ENCODE measurements at regions not wholly inside any gene's neighbourhood (a gene's known extent, or its start where the extent isn't known, plus 50 kb on each side); places are given as distances from the start of the nearest gene placed in this dataset.

DNA sequence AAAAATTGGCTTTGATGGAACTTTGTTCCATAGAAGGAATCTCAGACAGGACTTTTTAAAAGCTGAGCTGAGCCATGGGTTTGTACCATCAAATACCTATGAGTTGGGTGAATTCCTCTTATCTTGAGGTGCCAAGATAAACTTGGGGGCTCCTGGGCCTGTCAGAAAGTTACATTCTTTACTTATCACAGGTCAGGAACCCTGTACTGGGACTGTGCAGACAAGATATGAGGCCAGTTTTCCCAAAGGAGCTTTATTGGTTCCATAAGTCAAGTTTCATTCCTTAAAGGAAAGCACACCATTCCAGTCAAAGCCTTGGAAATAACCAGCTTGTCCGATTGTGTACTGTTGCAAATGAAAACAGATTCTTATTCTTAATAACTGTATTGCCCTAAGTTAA, 72.4 kb upstream of the PACRGL start:
- Mint-ChIP-seq H3K36me3 (no peaks in the 10 kb centered on the region), H3K27me3 (no peaks in the 10 kb centered on the region), H3K27ac (no peak overlapping the region), H3K4me1 (no peaks in the 10 kb centered on the region), H3K9me3 (peaks cover 0 to 3% (median 0%) of the 10 kb centered on the region in 5 donors), H3K4me3 (no peak overlapping the region)
- H3K27me3 ChIP-seq (ENCODE audit: insufficient read depth, low read length, poor library complexity, severe bottlenecking), result no peaks in the 10 kb centered on the region
- no peaks in the 10 kb centered on the region for H3K9me3 ChIP-seq (ENCODE audit: low read length)
- no peak for DNase-seq
- H3K36me3 ChIP-seq (ENCODE audit: insufficient read depth, low read length), result no peaks in the 10 kb centered on the region
- ChIA-PET POLR2A (no interaction called here), CTCF (no interaction called here)
- no peak overlapping the region for H3K4me3 ChIP-seq (ENCODE audit: low read length)
- H3K27ac ChIP-seq (ENCODE audit: low read depth, low read length), result no peak overlapping the region
- H3K4me1 ChIP-seq (ENCODE audit: insufficient read depth, low read length), result no peaks in the 10 kb centered on the region

DNA sequence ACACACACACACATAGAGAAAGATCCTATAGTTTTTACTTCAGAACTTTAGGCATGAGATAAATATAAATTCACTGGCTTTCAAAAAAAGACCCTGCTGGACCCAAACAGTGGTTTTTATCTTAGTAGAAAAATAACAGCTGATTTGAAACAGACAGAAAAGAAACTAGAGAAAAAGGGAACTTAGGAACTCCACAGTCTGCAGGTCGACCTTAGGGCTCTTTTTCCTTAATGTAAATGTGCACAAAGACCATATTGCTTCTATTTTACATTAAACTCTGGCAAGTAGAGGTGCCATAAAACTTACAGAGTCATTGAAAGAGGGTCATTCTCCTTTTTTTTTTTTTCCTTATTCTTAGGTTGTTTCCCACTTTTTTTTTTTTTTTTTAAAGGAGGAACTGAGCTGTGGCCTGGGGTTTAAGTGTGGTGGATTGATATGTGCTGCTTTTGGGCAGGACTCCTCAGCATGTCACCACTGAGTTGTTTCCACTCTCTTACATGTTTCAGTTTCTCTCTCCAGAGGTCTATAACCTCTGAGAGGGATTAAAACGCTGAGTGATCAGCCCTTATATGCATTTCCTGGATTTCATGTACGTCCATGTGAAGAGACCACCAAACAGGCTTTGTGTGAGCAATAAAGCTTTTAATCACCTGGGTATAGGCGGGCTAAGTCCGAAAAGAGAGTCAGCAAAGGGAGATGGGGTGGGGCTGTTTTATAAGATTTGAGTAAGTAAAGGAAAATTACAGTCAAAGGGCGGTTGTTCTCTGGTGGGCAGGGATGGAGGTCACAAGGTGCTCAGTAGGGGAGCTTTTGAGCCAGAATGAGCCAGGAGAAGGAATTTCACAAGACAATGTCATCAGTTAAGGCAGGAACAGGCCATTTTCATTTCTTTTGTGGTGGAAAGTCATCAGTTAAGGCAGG, 70.8 kb upstream of the PACRGL start:
- Histone ChIP-seq H3K4me3 (ENCODE audit: low read length) (no peak overlapping the region), H3K4me1 (ENCODE audit: insufficient read depth, low read length) (no peaks in the 10 kb centered on the region), H3K9me3 (ENCODE audit: low read length) (no peaks in the 10 kb centered on the region), H3K27ac (ENCODE audit: low read depth, low read length) (no peak overlapping the region), H3K36me3 (ENCODE audit: insufficient read depth, low read length) (no peaks in the 10 kb centered on the region), H3K27me3 (ENCODE audit: insufficient read depth, low read length, poor library complexity, severe bottlenecking) (no peaks in the 10 kb centered on the region)
- Mint-ChIP-seq H3K27ac (no peak overlapping the region), H3K27me3 (no peaks in the 10 kb centered on the region), H3K4me3 (no peak overlapping the region), H3K36me3 (no peaks in the 10 kb centered on the region), H3K4me1 (no peaks in the 10 kb centered on the region), H3K9me3 (peaks cover 0 to 3% (median 0%) of the 10 kb centered on the region in 5 donors)
- ChIA-PET POLR2A (no interaction called here), CTCF (no interaction called here)
- no peak for DNase-seq

DNA sequence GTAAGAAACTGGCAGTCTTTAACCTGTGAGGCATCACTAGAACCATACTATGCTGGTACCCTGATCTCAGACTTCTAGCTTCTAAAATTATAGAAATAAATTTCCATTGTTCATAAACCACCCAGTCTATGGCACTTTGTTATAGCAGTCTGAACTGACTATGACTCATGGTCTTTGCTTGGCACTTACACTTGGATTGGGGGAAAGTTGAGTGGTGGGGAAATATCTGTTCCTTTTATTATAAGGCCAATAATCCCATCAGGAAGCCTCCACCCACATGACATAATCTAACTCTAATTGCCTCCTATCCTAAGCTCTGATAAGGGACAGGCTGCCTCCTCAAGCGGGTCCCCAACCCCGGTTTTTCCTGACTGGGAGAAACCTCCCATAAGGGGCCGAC, 61.4 kb upstream of the PACRGL start:
- POLR2A ChIA-PET, result no interaction called here
- Mint-ChIP-seq H3K4me3 (no peak overlapping the region), H3K9me3 (peaks cover 0 to 5% (median 0%) of the 10 kb centered on the region in 5 donors), H3K36me3 (no peaks in the 10 kb centered on the region), H3K4me1 (no peaks in the 10 kb centered on the region), H3K27ac (no peak overlapping the region), H3K27me3 (peaks cover 0 to 8% of the 10 kb centered on the region in 2 donors)
- Histone ChIP-seq H3K9me3 (ENCODE audit: low read length) (no peaks in the 10 kb centered on the region), H3K27me3 (ENCODE audit: insufficient read depth, low read length, poor library complexity, severe bottlenecking) (no peaks in the 10 kb centered on the region), H3K27ac (ENCODE audit: low read depth, low read length) (no peak overlapping the region), H3K4me3 (ENCODE audit: low read length) (no peak overlapping the region), H3K36me3 (ENCODE audit: insufficient read depth, low read length) (no peaks in the 10 kb centered on the region), H3K4me1 (ENCODE audit: insufficient read depth, low read length) (no peaks in the 10 kb centered on the region)
- CTCF ChIA-PET, result no interaction called here
- no peak for DNase-seq

DNA sequence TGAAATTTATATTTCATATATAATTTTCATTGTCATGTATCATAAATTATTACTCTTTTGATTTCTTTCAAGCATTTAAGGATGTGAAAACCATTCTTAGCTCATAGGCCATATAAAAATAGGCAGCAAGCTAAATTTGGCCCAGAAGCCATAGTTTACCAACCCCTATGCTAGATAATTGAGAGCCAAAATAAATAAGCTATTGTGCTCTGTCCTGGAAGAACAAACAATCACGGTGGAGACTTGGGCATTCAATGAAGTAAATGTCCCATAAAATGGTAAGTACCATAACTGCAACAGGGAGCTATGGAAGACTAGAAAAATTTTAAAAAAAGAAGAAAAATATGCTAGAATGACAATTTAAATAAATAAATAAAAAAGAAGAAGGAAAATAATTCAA, 60.9 kb upstream of the PACRGL start:
- no peak overlapping the region for H3K4me3 Mint-ChIP-seq
- Histone ChIP-seq H3K4me1 (ENCODE audit: insufficient read depth, low read length) (no peaks in the 10 kb centered on the region), H3K27ac (ENCODE audit: low read depth, low read length) (no peak overlapping the region), H3K9me3 (ENCODE audit: low read length) (no peaks in the 10 kb centered on the region), H3K27me3 (ENCODE audit: insufficient read depth, low read length, poor library complexity, severe bottlenecking) (no peaks in the 10 kb centered on the region), H3K36me3 (ENCODE audit: insufficient read depth, low read length) (no peaks in the 10 kb centered on the region), H3K4me3 (ENCODE audit: low read length) (no peak overlapping the region)
- DNase-seq, result no peak
- H3K27me3 Mint-ChIP-seq, result peaks cover 0 to 8% of the 10 kb centered on the region in 2 donors
- CTCF ChIA-PET, result no interaction called here
- H3K4me1 Mint-ChIP-seq, result no peaks in the 10 kb centered on the region
- no peaks in the 10 kb centered on the region for H3K36me3 Mint-ChIP-seq
- H3K27ac Mint-ChIP-seq, result no peak overlapping the region
- POLR2A ChIA-PET, result no interaction called here
- peaks cover 0 to 5% (median 0%) of the 10 kb centered on the region in 5 donors for H3K9me3 Mint-ChIP-seq

DNA sequence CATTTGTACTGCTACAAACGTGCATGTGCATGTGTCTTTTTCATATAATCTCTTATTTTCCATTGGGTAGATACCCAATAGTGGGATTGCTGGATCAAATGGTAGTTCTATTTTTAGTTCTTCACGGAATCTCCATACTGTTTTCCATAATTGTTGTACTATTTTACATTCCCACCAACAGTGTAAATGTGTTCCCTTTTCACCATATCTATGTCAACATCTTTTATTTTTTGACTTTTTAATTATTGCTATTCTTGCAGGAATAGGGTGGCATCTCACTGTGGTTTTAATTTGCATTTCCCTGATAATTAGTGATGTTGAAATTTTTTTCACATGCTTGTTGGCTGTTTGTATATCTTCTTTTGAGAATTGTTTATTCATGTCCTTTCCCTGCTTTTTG, 59.3 kb upstream of the PACRGL start:
- no peak overlapping the region for H3K4me3 Mint-ChIP-seq

DNA sequence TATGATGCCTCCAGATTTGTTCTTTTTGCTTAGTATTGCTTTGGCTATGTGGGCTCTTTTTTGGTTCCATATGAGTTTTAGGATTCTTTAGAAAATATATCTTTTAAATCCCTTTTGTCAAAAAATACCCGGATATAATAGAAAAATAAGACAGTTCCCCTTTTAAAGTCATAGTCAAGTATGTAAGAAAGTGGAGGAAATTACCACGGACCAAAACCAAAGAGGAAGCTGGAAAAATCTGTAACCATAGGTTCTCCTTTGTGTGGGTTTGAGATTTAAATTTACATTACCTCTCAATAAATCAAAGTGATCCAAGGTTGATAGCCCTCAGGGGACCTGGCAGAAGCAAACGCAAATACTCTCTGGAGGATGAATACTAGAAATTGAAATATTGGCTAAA, 58.3 kb upstream of the PACRGL start:
- ChIA-PET CTCF (no interaction called here), POLR2A (no interaction called here)

More for the DNA sequence above, 59.3 kb upstream of the PACRGL start:
- ChIA-PET POLR2A (no interaction called here), CTCF (no interaction called here)
- no peak overlapping the region for H3K4me3 ChIP-seq (ENCODE audit: low read length)
- no peaks in the 10 kb centered on the region for H3K4me1 Mint-ChIP-seq
- no peaks in the 10 kb centered on the region for H3K36me3 ChIP-seq (ENCODE audit: insufficient read depth, low read length)
- H3K9me3 Mint-ChIP-seq, result peaks cover 0 to 5% (median 0%) of the 10 kb centered on the region in 5 donors
- H3K27ac ChIP-seq (ENCODE audit: low read depth, low read length), result no peak overlapping the region
- H3K27me3 Mint-ChIP-seq, result peaks cover 0 to 12% of the 10 kb centered on the region in 2 donors
- no peaks in the 10 kb centered on the region for H3K27me3 ChIP-seq (ENCODE audit: insufficient read depth, low read length, poor library complexity, severe bottlenecking)
- no peaks in the 10 kb centered on the region for H3K9me3 ChIP-seq (ENCODE audit: low read length)
- no peaks in the 10 kb centered on the region for H3K36me3 Mint-ChIP-seq
- no peak overlapping the region for H3K27ac Mint-ChIP-seq
- H3K4me1 ChIP-seq (ENCODE audit: insufficient read depth, low read length), result no peaks in the 10 kb centered on the region
- DNase-seq, result no peak

DNA sequence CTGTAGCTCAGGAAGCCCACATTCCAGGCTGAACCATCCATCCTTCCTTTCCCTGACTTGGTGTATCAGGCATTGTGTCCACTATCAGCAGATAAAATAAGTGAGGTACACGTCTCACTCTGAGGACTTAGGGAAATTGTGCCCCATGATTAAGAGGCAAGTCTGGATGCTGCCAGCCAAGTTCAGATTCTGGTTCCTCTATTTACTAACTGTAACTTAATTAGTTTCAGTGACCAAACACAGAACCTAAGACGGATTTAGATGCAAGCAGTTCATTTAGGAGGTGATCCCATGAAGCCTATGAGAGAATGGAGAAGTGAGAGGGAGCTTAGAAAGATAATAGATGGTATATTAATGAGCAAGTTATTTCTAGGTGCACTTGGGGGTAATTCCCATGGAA, 56.6 kb upstream of the PACRGL start:
- Mint-ChIP-seq H3K27ac (no peak overlapping the region), H3K9me3 (peaks cover 0 to 2% (median 0%) of the 10 kb centered on the region in 5 donors), H3K36me3 (no peaks in the 10 kb centered on the region), H3K4me1 (no peaks in the 10 kb centered on the region), H3K27me3 (peaks cover 2 to 12% of the 10 kb centered on the region in 2 donors), H3K4me3 (no peak overlapping the region)
- DNase-seq, result no peak
- Histone ChIP-seq H3K36me3 (ENCODE audit: insufficient read depth, low read length) (no peaks in the 10 kb centered on the region), H3K4me3 (ENCODE audit: low read length) (no peak overlapping the region), H3K27me3 (ENCODE audit: insufficient read depth, low read length, poor library complexity, severe bottlenecking) (no peaks in the 10 kb centered on the region), H3K4me1 (ENCODE audit: insufficient read depth, low read length) (no peaks in the 10 kb centered on the region), H3K9me3 (ENCODE audit: low read length) (no peaks in the 10 kb centered on the region), H3K27ac (ENCODE audit: low read depth, low read length) (no peak overlapping the region)
- ChIA-PET CTCF (no interaction called here), POLR2A (no interaction called here)

More for the DNA sequence above, 58.3 kb upstream of the PACRGL start:
- no peak overlapping the region for H3K4me3 ChIP-seq (ENCODE audit: low read length)
- H3K4me3 Mint-ChIP-seq, result no peak overlapping the region
- no peaks in the 10 kb centered on the region for H3K36me3 ChIP-seq (ENCODE audit: insufficient read depth, low read length)
- H3K27ac Mint-ChIP-seq, result no peak overlapping the region
- no peaks in the 10 kb centered on the region for H3K36me3 Mint-ChIP-seq
- H3K27ac ChIP-seq (ENCODE audit: low read depth, low read length), result no peak overlapping the region
- no peak for DNase-seq
- no peaks in the 10 kb centered on the region for H3K27me3 ChIP-seq (ENCODE audit: insufficient read depth, low read length, poor library complexity, severe bottlenecking)
- no peaks in the 10 kb centered on the region for H3K4me1 ChIP-seq (ENCODE audit: insufficient read depth, low read length)
- peaks cover 0 to 12% of the 10 kb centered on the region in 2 donors for H3K27me3 Mint-ChIP-seq
- H3K4me1 Mint-ChIP-seq, result no peaks in the 10 kb centered on the region
- H3K9me3 ChIP-seq (ENCODE audit: low read length), result no peaks in the 10 kb centered on the region
- peaks cover 0 to 5% (median 0%) of the 10 kb centered on the region in 5 donors for H3K9me3 Mint-ChIP-seq

DNA sequence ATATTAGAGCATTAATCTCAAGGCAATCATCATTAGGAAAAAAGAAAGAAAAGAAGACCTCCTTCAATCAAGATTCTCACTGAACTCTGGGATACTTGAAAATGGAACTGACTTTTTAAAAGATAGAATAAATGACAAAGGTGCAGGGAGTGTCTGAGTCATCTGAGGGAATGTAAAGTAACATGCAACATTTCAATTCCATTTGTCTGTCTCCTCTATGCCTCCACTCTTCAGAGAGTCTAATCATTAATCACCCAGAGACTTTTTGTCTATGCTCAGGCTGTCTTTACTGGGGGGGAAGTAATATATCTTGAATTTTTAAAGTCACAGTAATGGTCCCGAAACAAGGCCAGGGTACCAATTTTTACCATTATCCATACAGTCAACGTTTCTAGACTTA, 55.0 kb upstream of the PACRGL start:
- Histone ChIP-seq H3K27ac (ENCODE audit: low read depth, low read length) (no peak overlapping the region), H3K27me3 (ENCODE audit: insufficient read depth, low read length, poor library complexity, severe bottlenecking) (no peaks in the 10 kb centered on the region), H3K36me3 (ENCODE audit: insufficient read depth, low read length) (no peaks in the 10 kb centered on the region), H3K4me3 (ENCODE audit: low read length) (no peak overlapping the region), H3K4me1 (ENCODE audit: insufficient read depth, low read length) (no peaks in the 10 kb centered on the region), H3K9me3 (ENCODE audit: low read length) (no peaks in the 10 kb centered on the region)
- Mint-ChIP-seq H3K36me3 (no peaks in the 10 kb centered on the region), H3K27me3 (peaks cover 5 to 16% of the 10 kb centered on the region in 2 donors), H3K4me3 (no peak overlapping the region), H3K27ac (no peak overlapping the region), H3K9me3 (peaks cover 0 to 2% (median 0%) of the 10 kb centered on the region in 5 donors), H3K4me1 (no peaks in the 10 kb centered on the region)
- ChIA-PET POLR2A (no interaction called here), CTCF (no interaction called here)
- DNase-seq, result no peak

Data from CD8-positive, alpha-beta memory T cell (primary cell).